HL-60 (cell line): ENCODE measurements at regions not wholly inside any gene's neighbourhood (a gene's known extent, or its start where the extent isn't known, plus 50 kb on each side); places are given as distances from the start of the nearest gene placed in this dataset.

Source experiments
- DNase-seq, 2 experiments: peaks; one replicate each; pipeline ENCODE4 v3.0.0-alpha.2; 2010 to 2020; ENCODE audit warnings: low read depth in 1 of 2, low spot score in 1 of 2
- H3K27ac ChIP-seq: fragments of 250-450 bp; sonication (Bioruptor Pico); replicated peaks from 2 replicates; pipeline ENCODE4 v1.5.1; 2020; ENCODE audit warnings: mild to moderate bottlenecking, moderate library complexity
- H3K27me3 ChIP-seq: fragments of 250-450 bp; sonication (Bioruptor Pico); 2 replicates; pipeline ENCODE4 v1.5.1; 2021; ENCODE audit warnings: mild to moderate bottlenecking, moderate library complexity; ENCODE audit not compliant: insufficient read depth, poor library complexity, severe bottlenecking
- H3K4me3 ChIP-seq: replicated peaks from 2 replicates; pipeline ENCODE4 v1.5.1; 2011; ENCODE audit warnings: mild to moderate bottlenecking, control low read depth, low read length; ENCODE audit not compliant: insufficient read depth
- CTCF ChIP-seq: IDR thresholded peaks from one replicate; pipeline ENCODE4 v1.5.1; 2011; ENCODE audit warnings: low read length, control low read depth, inconsistent platforms; ENCODE audit not compliant: insufficient read depth
- GABPA ChIP-seq: IDR thresholded peaks from 2 replicates; pipeline ENCODE4 v1.6.1; 2012; ENCODE audit warnings: low read depth
- POLR2AphosphoS5 ChIP-seq: IDR thresholded peaks from 2 replicates; pipeline ENCODE4 v1.6.1; 2012; ENCODE audit warnings: low read depth
- REST ChIP-seq: IDR thresholded peaks from 2 replicates; pipeline ENCODE4 v1.6.1; 2012; ENCODE audit warnings: low read depth; ENCODE audit not compliant: insufficient replicate concordance
- SPI1 ChIP-seq: IDR thresholded peaks from 2 replicates; pipeline ENCODE4 v1.6.1; 2012; ENCODE audit warnings: low read depth, mild to moderate bottlenecking, borderline replicate concordance

- Histone ChIP-seq H3K27me3 (no peaks in the 10 kb centered on the region), H3K4me3 (no peak overlapping the region), H3K27ac (no peak overlapping the region)
- TF ChIP-seq GABPA: no peak
- peak; percentile 82 for TF ChIP-seq REST
- DNase-seq: no peak
Measured at GRCh38 chr4:63869370-63869769, 539.9 kb downstream of the TECRL start.

DNA sequence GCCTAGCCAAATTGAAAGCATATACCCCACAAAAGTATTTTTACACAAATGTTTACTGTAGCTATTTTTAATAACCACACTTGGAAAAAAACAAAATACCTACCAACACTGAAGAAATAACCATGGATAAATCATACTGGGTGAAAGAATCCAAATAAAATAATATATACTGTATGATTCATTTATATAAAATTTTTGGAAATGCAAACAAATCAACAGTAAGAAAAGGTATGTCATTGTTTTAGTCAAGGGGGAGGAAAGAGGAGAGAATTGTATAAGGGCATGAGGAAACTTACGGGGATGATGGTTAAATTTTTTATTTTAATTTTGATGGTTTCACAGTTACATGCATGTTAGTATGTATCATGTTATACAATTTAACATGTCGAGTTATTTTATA, 557.8 kb downstream of the TECRL start:
- no peak overlapping the region for H3K27ac ChIP-seq
- H3K4me3 ChIP-seq: no peak overlapping the region
- TF ChIP-seq POLR2AphosphoS5: no peak
- no peak for TF ChIP-seq GABPA
- TF ChIP-seq SPI1: no peak
- TF ChIP-seq CTCF: no peak
- TF ChIP-seq REST: no peak
- no peak for DNase-seq
- no peaks in the 10 kb centered on the region for H3K27me3 ChIP-seq

- H3K27ac ChIP-seq: no peak overlapping the region
- no peak for DNase-seq
- no peaks in the 10 kb centered on the region for H3K27me3 ChIP-seq
- TF ChIP-seq CTCF (no peak), POLR2AphosphoS5 (no peak), REST (no peak), GABPA (no peak), SPI1 (no peak)
- H3K4me3 ChIP-seq: no peak overlapping the region
Measured at GRCh38 chr4:63841266-63841665, 568.0 kb downstream of the TECRL start.
